Activated T-cell treated with anti-CD3 and anti-CD28 coated beads, Interleukin-2, amount 50 U/mL, for 24 hours (primary cell): ENCODE measurements at regions not wholly inside any gene's neighbourhood (a gene's known extent, or its start where the extent isn't known, plus 50 kb on each side); places are given as distances from the start of the nearest gene placed in this dataset.

Source experiments
- DNase-seq: peaks from one replicate; pipeline ENCODE4 v3.0.0-alpha.2; 2020
- H3K27ac Mint-ChIP-seq: 2 replicates; pipeline ENCODE4 v1.8.0; 2020; ENCODE audit warnings: mild to moderate bottlenecking, mixed read lengths
- H3K27me3 Mint-ChIP-seq: 2 replicates; pipeline ENCODE4 v1.8.0; 2020; ENCODE audit warnings: mixed read lengths
- H3K36me3 Mint-ChIP-seq: 2 replicates; pipeline ENCODE4 v1.8.0; 2020; ENCODE audit warnings: low read depth, mixed read lengths
- H3K4me1 Mint-ChIP-seq: 2 replicates; pipeline ENCODE4 v1.8.0; 2020; ENCODE audit warnings: low read depth, mixed read lengths
- H3K4me3 Mint-ChIP-seq: 2 replicates; pipeline ENCODE4 v1.8.0; 2020; ENCODE audit warnings: mild to moderate bottlenecking, moderate library complexity, mixed read lengths
- H3K9me3 Mint-ChIP-seq: 2 replicates; pipeline ENCODE4 v1.8.0; 2020; ENCODE audit warnings: mixed read lengths

GRCh38 chr10:23870651-23871610, 338.0 kb upstream of the KIAA1217 start:
- H3K4me3 Mint-ChIP-seq, result no peak overlapping the region
- no peak for DNase-seq
- H3K4me1 Mint-ChIP-seq, result no peaks in the 10 kb centered on the region
- H3K27ac Mint-ChIP-seq, result no peak overlapping the region
- no peaks in the 10 kb centered on the region for H3K36me3 Mint-ChIP-seq
- H3K9me3 Mint-ChIP-seq, result no peaks in the 10 kb centered on the region
- peaks cover 3% of the 10 kb centered on the region for H3K27me3 Mint-ChIP-seq

- no peaks in the 10 kb centered on the region for H3K4me1 Mint-ChIP-seq
- H3K27ac Mint-ChIP-seq, result no peak overlapping the region
- H3K27me3 Mint-ChIP-seq, result peaks cover 3% of the 10 kb centered on the region
- no peak for DNase-seq
- no peaks in the 10 kb centered on the region for H3K9me3 Mint-ChIP-seq
- H3K36me3 Mint-ChIP-seq, result no peaks in the 10 kb centered on the region
- no peak overlapping the region for H3K4me3 Mint-ChIP-seq
Measured at GRCh38 chr10:23872290-23872689, 336.6 kb upstream of the KIAA1217 start.

- no peak for DNase-seq
- no peaks in the 10 kb centered on the region for H3K36me3 Mint-ChIP-seq
- no peak overlapping the region for H3K4me3 Mint-ChIP-seq
- no peak overlapping the region for H3K27ac Mint-ChIP-seq
- H3K4me1 Mint-ChIP-seq, result no peaks in the 10 kb centered on the region
- H3K9me3 Mint-ChIP-seq, result no peaks in the 10 kb centered on the region
- no peaks in the 10 kb centered on the region for H3K27me3 Mint-ChIP-seq
Measured at GRCh38 chr10:23877791-23878320, 331.1 kb upstream of the KIAA1217 start.

- DNase-seq, result no peak
- Mint-ChIP-seq H3K27me3 (no peaks in the 10 kb centered on the region), H3K9me3 (no peaks in the 10 kb centered on the region), H3K4me1 (no peaks in the 10 kb centered on the region), H3K27ac (no peak overlapping the region), H3K36me3 (no peaks in the 10 kb centered on the region), H3K4me3 (no peak overlapping the region)
Measured at GRCh38 chr10:23884670-23885069, 324.3 kb upstream of the KIAA1217 start.

- no peak for DNase-seq
- Mint-ChIP-seq H3K36me3 (no peaks in the 10 kb centered on the region), H3K4me3 (no peak overlapping the region), H3K9me3 (no peaks in the 10 kb centered on the region), H3K27me3 (no peaks in the 10 kb centered on the region), H3K27ac (no peak overlapping the region), H3K4me1 (no peaks in the 10 kb centered on the region)
Measured at GRCh38 chr10:23885853-23886252, 323.1 kb upstream of the KIAA1217 start.

- no peak for DNase-seq
- H3K4me3 Mint-ChIP-seq, result no peak overlapping the region
- H3K36me3 Mint-ChIP-seq, result no peaks in the 10 kb centered on the region
- H3K27me3 Mint-ChIP-seq, result no peaks in the 10 kb centered on the region
- H3K4me1 Mint-ChIP-seq, result no peaks in the 10 kb centered on the region
- H3K9me3 Mint-ChIP-seq, result no peaks in the 10 kb centered on the region
- H3K27ac Mint-ChIP-seq, result no peak overlapping the region
Measured at GRCh38 chr10:23886355-23886754, 322.6 kb upstream of the KIAA1217 start.

- no peaks in the 10 kb centered on the region for H3K4me1 Mint-ChIP-seq
- H3K9me3 Mint-ChIP-seq, result peaks cover under 1% of the 10 kb centered on the region
- no peak overlapping the region for H3K4me3 Mint-ChIP-seq
- no peak overlapping the region for H3K27ac Mint-ChIP-seq
- no peaks in the 10 kb centered on the region for H3K27me3 Mint-ChIP-seq
- H3K36me3 Mint-ChIP-seq, result no peaks in the 10 kb centered on the region
- DNase-seq, result no peak
Measured at GRCh38 chr10:23891301-23891700, 317.6 kb upstream of the KIAA1217 start.

GRCh38 chr10:23892296-23892695, 316.6 kb upstream of the KIAA1217 start:
- no peak for DNase-seq
- H3K4me1 Mint-ChIP-seq, result no peaks in the 10 kb centered on the region
- peaks cover 3% of the 10 kb centered on the region for H3K9me3 Mint-ChIP-seq
- H3K36me3 Mint-ChIP-seq, result no peaks in the 10 kb centered on the region
- H3K27ac Mint-ChIP-seq, result no peak overlapping the region
- no peak overlapping the region for H3K4me3 Mint-ChIP-seq
- H3K27me3 Mint-ChIP-seq, result no peaks in the 10 kb centered on the region

- Mint-ChIP-seq H3K36me3 (no peaks in the 10 kb centered on the region), H3K4me3 (no peak overlapping the region), H3K27me3 (no peaks in the 10 kb centered on the region), H3K9me3 (peaks cover 3% of the 10 kb centered on the region), H3K4me1 (no peaks in the 10 kb centered on the region), H3K27ac (no peak overlapping the region)
- no peak for DNase-seq
Measured at GRCh38 chr10:23897267-23897666, 311.7 kb upstream of the KIAA1217 start.

GRCh38 chr10:23897861-23898260, 311.1 kb upstream of the KIAA1217 start:
- no peaks in the 10 kb centered on the region for H3K4me1 Mint-ChIP-seq
- H3K36me3 Mint-ChIP-seq, result no peaks in the 10 kb centered on the region
- no peak for DNase-seq
- H3K9me3 Mint-ChIP-seq, result peaks cover 3% of the 10 kb centered on the region
- no peak overlapping the region for H3K27ac Mint-ChIP-seq
- H3K27me3 Mint-ChIP-seq, result no peaks in the 10 kb centered on the region
- no peak overlapping the region for H3K4me3 Mint-ChIP-seq

- no peak overlapping the region for H3K4me3 Mint-ChIP-seq
- no peaks in the 10 kb centered on the region for H3K36me3 Mint-ChIP-seq
- peaks cover 3% of the 10 kb centered on the region for H3K9me3 Mint-ChIP-seq
- no peak for DNase-seq
- no peak overlapping the region for H3K27ac Mint-ChIP-seq
- no peaks in the 10 kb centered on the region for H3K4me1 Mint-ChIP-seq
- H3K27me3 Mint-ChIP-seq, result no peaks in the 10 kb centered on the region
Measured at GRCh38 chr10:23899166-23899565, 309.8 kb upstream of the KIAA1217 start.

- Mint-ChIP-seq H3K36me3 (no peaks in the 10 kb centered on the region), H3K27me3 (no peaks in the 10 kb centered on the region), H3K27ac (no peak overlapping the region), H3K4me1 (no peaks in the 10 kb centered on the region), H3K9me3 (no peaks in the 10 kb centered on the region), H3K4me3 (no peak overlapping the region)
- DNase-seq, result no peak
Measured at GRCh38 chr10:23910291-23910690, 298.6 kb upstream of the KIAA1217 start.

- Mint-ChIP-seq H3K9me3 (peaks cover 2% of the 10 kb centered on the region), H3K4me3 (no peak overlapping the region), H3K4me1 (no peaks in the 10 kb centered on the region), H3K27me3 (no peaks in the 10 kb centered on the region), H3K36me3 (no peaks in the 10 kb centered on the region), H3K27ac (no peak overlapping the region)
- no peak for DNase-seq
Measured at GRCh38 chr10:23912884-23913404, 296.0 kb upstream of the KIAA1217 start.

- Mint-ChIP-seq H3K9me3 (peaks cover 2% of the 10 kb centered on the region), H3K27ac (no peak overlapping the region), H3K36me3 (no peaks in the 10 kb centered on the region), H3K4me3 (no peak overlapping the region), H3K4me1 (no peaks in the 10 kb centered on the region), H3K27me3 (no peaks in the 10 kb centered on the region)
- no peak for DNase-seq
Measured at GRCh38 chr10:23914641-23915040, 294.3 kb upstream of the KIAA1217 start.

- H3K36me3 Mint-ChIP-seq, result no peaks in the 10 kb centered on the region
- no peaks in the 10 kb centered on the region for H3K4me1 Mint-ChIP-seq
- no peak overlapping the region for H3K27ac Mint-ChIP-seq
- no peaks in the 10 kb centered on the region for H3K27me3 Mint-ChIP-seq
- H3K9me3 Mint-ChIP-seq, result peaks cover 2% of the 10 kb centered on the region
- DNase-seq, result no peak
- H3K4me3 Mint-ChIP-seq, result no peak overlapping the region
Measured at GRCh38 chr10:23917251-23917840, 291.6 kb upstream of the KIAA1217 start.
